ENCODE measurements at regions not wholly inside any gene's neighbourhood (a gene's known extent, or its start where the extent isn't known, plus 50 kb on each side); places are given as distances from the start of the nearest gene placed in this dataset.

DNA sequence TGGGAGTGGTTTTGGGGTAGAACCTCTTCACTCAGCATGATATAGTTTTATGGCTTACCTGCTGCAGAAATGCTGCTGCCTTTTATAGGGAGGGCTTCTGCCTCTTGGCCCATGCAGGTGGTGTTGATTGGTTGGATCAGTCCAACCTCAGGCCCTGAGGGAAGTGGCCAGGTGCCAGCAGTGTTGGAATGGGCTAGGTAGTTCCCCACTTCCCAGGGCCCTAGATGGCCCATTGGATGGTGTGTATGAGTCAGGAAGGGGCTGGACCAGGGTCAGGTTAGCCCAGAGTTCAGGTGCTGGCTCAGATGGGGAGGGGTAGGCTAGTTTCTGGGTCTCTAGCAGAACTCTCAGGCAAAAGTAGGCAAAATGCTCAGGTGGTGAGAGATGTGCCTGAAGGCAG, 455.5 kb downstream of the CCSER2 start:
- TF ChIP-seq EZH2 (IDR thresholded peaks at IDR 0.05; ENCODE audit: low read depth, unreplicated experiment) (no peak), JUNB (IDR thresholded peaks at IDR 0.05; ENCODE audit: unreplicated experiment) (no peak), POLR2AphosphoS5 (IDR thresholded peaks at IDR 0.05; ENCODE audit: low read depth) (no peak), ZNF462 (CRISPR knock-in tag; IDR thresholded peaks at IDR 0.05) (no peak), NANOG (IDR thresholded peaks at IDR 0.05; ENCODE audit: borderline replicate concordance) (no peak)
- TF ChIP-seq, protein P1, sequence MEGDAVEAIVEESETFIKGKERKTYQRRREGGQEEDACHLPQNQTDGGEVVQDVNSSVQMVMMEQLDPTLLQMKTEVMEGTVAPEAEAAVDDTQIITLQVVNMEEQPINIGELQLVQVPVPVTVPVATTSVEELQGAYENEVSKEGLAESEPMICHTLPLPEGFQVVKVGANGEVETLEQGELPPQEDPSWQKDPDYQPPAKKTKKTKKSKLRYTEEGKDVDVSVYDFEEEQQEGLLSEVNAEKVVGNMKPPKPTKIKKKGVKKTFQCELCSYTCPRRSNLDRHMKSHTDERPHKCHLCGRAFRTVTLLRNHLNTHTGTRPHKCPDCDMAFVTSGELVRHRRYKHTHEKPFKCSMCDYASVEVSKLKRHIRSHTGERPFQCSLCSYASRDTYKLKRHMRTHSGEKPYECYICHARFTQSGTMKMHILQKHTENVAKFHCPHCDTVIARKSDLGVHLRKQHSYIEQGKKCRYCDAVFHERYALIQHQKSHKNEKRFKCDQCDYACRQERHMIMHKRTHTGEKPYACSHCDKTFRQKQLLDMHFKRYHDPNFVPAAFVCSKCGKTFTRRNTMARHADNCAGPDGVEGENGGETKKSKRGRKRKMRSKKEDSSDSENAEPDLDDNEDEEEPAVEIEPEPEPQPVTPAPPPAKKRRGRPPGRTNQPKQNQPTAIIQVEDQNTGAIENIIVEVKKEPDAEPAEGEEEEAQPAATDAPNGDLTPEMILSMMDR (conservative IDR thresholded peaks at IDR 0.05; ENCODE audit: low read depth in 2 of 2), result no peak
- TF ChIP-seq, protein P2, sequence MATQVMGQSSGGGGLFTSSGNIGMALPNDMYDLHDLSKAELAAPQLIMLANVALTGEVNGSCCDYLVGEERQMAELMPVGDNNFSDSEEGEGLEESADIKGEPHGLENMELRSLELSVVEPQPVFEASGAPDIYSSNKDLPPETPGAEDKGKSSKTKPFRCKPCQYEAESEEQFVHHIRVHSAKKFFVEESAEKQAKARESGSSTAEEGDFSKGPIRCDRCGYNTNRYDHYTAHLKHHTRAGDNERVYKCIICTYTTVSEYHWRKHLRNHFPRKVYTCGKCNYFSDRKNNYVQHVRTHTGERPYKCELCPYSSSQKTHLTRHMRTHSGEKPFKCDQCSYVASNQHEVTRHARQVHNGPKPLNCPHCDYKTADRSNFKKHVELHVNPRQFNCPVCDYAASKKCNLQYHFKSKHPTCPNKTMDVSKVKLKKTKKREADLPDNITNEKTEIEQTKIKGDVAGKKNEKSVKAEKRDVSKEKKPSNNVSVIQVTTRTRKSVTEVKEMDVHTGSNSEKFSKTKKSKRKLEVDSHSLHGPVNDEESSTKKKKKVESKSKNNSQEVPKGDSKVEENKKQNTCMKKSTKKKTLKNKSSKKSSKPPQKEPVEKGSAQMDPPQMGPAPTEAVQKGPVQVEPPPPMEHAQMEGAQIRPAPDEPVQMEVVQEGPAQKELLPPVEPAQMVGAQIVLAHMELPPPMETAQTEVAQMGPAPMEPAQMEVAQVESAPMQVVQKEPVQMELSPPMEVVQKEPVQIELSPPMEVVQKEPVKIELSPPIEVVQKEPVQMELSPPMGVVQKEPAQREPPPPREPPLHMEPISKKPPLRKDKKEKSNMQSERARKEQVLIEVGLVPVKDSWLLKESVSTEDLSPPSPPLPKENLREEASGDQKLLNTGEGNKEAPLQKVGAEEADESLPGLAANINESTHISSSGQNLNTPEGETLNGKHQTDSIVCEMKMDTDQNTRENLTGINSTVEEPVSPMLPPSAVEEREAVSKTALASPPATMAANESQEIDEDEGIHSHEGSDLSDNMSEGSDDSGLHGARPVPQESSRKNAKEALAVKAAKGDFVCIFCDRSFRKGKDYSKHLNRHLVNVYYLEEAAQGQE (IDR thresholded peaks at IDR 0.05; ENCODE audit: unreplicated experiment), result no peak

All from GM23338 (cell line).